ENCODE measurements at regions not wholly inside any gene's neighbourhood (a gene's known extent, or its start where the extent isn't known, plus 50 kb on each side); places are given as distances from the start of the nearest gene placed in this dataset.

GRCh38 chr5:162407614-162408013 lies 340.0 kb downstream of the GABRG2 start:
- intact Hi-C loops (cut with micrococcal nuclease): no loop called here
- Mint-ChIP-seq H3K9me3 (ENCODE audit: insufficient read depth) (peaks cover 7% of the 10 kb centered on the region), H3K4me3 (no peak overlapping the region), H3K4me1 (no peaks in the 10 kb centered on the region), H3K27ac (no peak overlapping the region), H3K27me3 (no peaks in the 10 kb centered on the region)
- WGBS (ENCODE audit: insufficient coverage): no CpG with 5 or more reads among the region's 2 CpGs
- Histone ChIP-seq H3K36me3 (replicated peaks in 1 of 2; ENCODE audit: control extremely low read depth in 1 of 2, control insufficient read depth in 1 of 2, extremely low read depth in 1 of 2, insufficient read depth in 2 of 2, low read length in 1 of 2) (no peaks in the 10 kb centered on the region), H4K20me1 (ENCODE audit: control insufficient read depth, insufficient read depth, low read length, poor library complexity, severe bottlenecking) (no peaks in the 10 kb centered on the region), H3K27me3 (replicated peaks in 1 of 4; ENCODE audit: control extremely low read depth in 1 of 4, control insufficient read depth in 3 of 4, insufficient read depth in 4 of 4, low read length in 3 of 4) (no peaks in the 10 kb centered on the region), H3K9ac (ENCODE audit: low read length) (no peak overlapping the region), H3K4me3 (ENCODE audit: control extremely low read depth in 1 of 5, extremely low read depth in 1 of 5, insufficient read depth in 1 of 5, low read depth in 2 of 5, low read length in 4 of 5) (no peak overlapping the region), H2AFZ (ENCODE audit: insufficient read depth, low read depth, low read length, poor library complexity, severe bottlenecking) (no peak overlapping the region), H3K9me3 (ENCODE audit: control extremely low read depth in 1 of 3, control insufficient read depth in 2 of 3, insufficient read depth in 1 of 3, low read length in 2 of 3) (peaks cover 0 to 3% (median 0%) of the 10 kb centered on the region in 3 donors), H3K27ac (ENCODE audit: low read length in 2 of 2) (no peak overlapping the region), H3K4me1 (ENCODE audit: control insufficient read depth in 2 of 2, insufficient read depth in 2 of 2, low read length in 2 of 2) (no peaks in the 10 kb centered on the region), H3K79me2 (ENCODE audit: control insufficient read depth, insufficient read depth, low read length) (no peaks in the 10 kb centered on the region), H3K4me2 (replicated peaks; ENCODE audit: low read depth, low read length, poor library complexity, severe bottlenecking) (no peak overlapping the region)
- ATAC-seq (ENCODE audit: low read depth): no peak
- TF ChIP-seq EZH2 (IDR thresholded peaks at IDR 0.05; ENCODE audit: borderline replicate concordance, insufficient read depth, low read depth, low read length, poor library complexity, severe bottlenecking): no peak
- TF ChIP-seq CTCF (IDR thresholded peaks at IDR 0.05): no peak
- CTCF ChIA-PET: interaction anchor here (0.6 kb wide), 1 partner anchor 14 kb away, joined by 3 read pairs; no protein-coding TSS in a partner anchor
- POLR2A ChIA-PET: no interaction called here
- DNase-seq: no peak

GRCh38 chr5:162410365-162410764 lies 342.8 kb downstream of the GABRG2 start:
- H3K4me3 ChIP-seq (ENCODE audit: control extremely low read depth in 1 of 5, extremely low read depth in 1 of 5, insufficient read depth in 1 of 5, low read depth in 2 of 5, low read length in 4 of 5): no peak overlapping the region
- TF ChIP-seq EZH2 (IDR thresholded peaks at IDR 0.05; ENCODE audit: borderline replicate concordance, insufficient read depth, low read depth, low read length, poor library complexity, severe bottlenecking) (no peak), CTCF (IDR thresholded peaks at IDR 0.05) (no peak)
- WGBS (ENCODE audit: insufficient coverage): 89% methylated on average over 7 of the region's 8 CpGs
- peaks cover 0 to 3% (median 0%) of the 10 kb centered on the region in 3 donors for H3K9me3 ChIP-seq (ENCODE audit: control extremely low read depth in 1 of 3, control insufficient read depth in 2 of 3, insufficient read depth in 1 of 3, low read length in 2 of 3)
- H3K9ac ChIP-seq (ENCODE audit: low read length): no peak overlapping the region
- H3K36me3 ChIP-seq (replicated peaks in 1 of 2; ENCODE audit: control extremely low read depth in 1 of 2, control insufficient read depth in 1 of 2, extremely low read depth in 1 of 2, insufficient read depth in 2 of 2, low read length in 1 of 2): no peaks in the 10 kb centered on the region
- peaks cover 5% of the 10 kb centered on the region for H3K9me3 Mint-ChIP-seq (ENCODE audit: insufficient read depth)
- H4K20me1 ChIP-seq (ENCODE audit: control insufficient read depth, insufficient read depth, low read length, poor library complexity, severe bottlenecking): no peaks in the 10 kb centered on the region
- ATAC-seq (ENCODE audit: low read depth) (no peak), DNase-seq (no peak)
- no peaks in the 10 kb centered on the region for H3K79me2 ChIP-seq (ENCODE audit: control insufficient read depth, insufficient read depth, low read length)
- H3K4me2 ChIP-seq (replicated peaks; ENCODE audit: low read depth, low read length, poor library complexity, severe bottlenecking): no peak overlapping the region
- no peak overlapping the region for H3K27ac Mint-ChIP-seq
- intact Hi-C loops (cut with micrococcal nuclease): no loop called here
- no peaks in the 10 kb centered on the region for H3K27me3 ChIP-seq (replicated peaks in 1 of 4; ENCODE audit: control extremely low read depth in 1 of 4, control insufficient read depth in 3 of 4, insufficient read depth in 4 of 4, low read length in 3 of 4)
- CTCF ChIA-PET: no interaction called here
- H3K4me3 Mint-ChIP-seq: no peak overlapping the region
- POLR2A ChIA-PET: no interaction called here
- H3K27me3 Mint-ChIP-seq: no peaks in the 10 kb centered on the region
- H2AFZ ChIP-seq (ENCODE audit: insufficient read depth, low read depth, low read length, poor library complexity, severe bottlenecking): no peak overlapping the region
- no peaks in the 10 kb centered on the region for H3K4me1 ChIP-seq (ENCODE audit: control insufficient read depth in 2 of 2, insufficient read depth in 2 of 2, low read length in 2 of 2)
- H3K27ac ChIP-seq (ENCODE audit: low read length in 2 of 2): no peak overlapping the region
- H3K4me1 Mint-ChIP-seq: no peaks in the 10 kb centered on the region

All from B cell (primary cell).